Stimulated activated naive B cell treated with anti-CD40 and anti-IgM and Interleukin-4, amounts not matched to agents 10 μg/mL and 1 μg/mL and 100 μg/mL, for 72 hours (primary cell): ENCODE measurements at regions not wholly inside any gene's neighbourhood (a gene's known extent, or its start where the extent isn't known, plus 50 kb on each side); places are given as distances from the start of the nearest gene placed in this dataset.

Experiments used
- ATAC-seq, 2 donors: fragments of 150-1000 bp; cut with Tn5 transposase; replicated peaks; 2 replicates each; pipeline ENCODE4 v1.10.0; 2021; ENCODE audit warnings: moderate library complexity in 1 of 2
- DNase-seq: peaks from one replicate; pipeline ENCODE4 v3.0.0; 2021
- H3K27ac Mint-ChIP-seq: one replicate; pipeline ENCODE4 v1.8.0; 2022; ENCODE audit warnings: mild to moderate bottlenecking, mixed read lengths
- H3K27me3 Mint-ChIP-seq, 2 donors: one replicate each; pipeline ENCODE4 v1.8.0; 2022; ENCODE audit warnings: mixed read lengths in 2 of 2
- H3K36me3 Mint-ChIP-seq, 2 donors: one replicate each; pipeline ENCODE4 v1.8.0; 2022; ENCODE audit warnings: mixed read lengths in 2 of 2, mild to moderate bottlenecking in 1 of 2
- H3K4me1 Mint-ChIP-seq, 2 donors: one replicate each; pipeline ENCODE4 v1.8.0; 2022; ENCODE audit warnings: mixed read lengths in 2 of 2, mild to moderate bottlenecking in 1 of 2
- H3K4me3 Mint-ChIP-seq, 2 donors: one replicate each; pipeline ENCODE4 v1.8.0; 2022; ENCODE audit warnings: mild to moderate bottlenecking in 2 of 2, mixed read lengths in 2 of 2, moderate library complexity in 1 of 2
- H3K9me3 Mint-ChIP-seq, 2 donors: one replicate each; pipeline ENCODE4 v1.8.0; 2022; ENCODE audit warnings: mixed read lengths in 2 of 2, mild to moderate bottlenecking in 1 of 2

GRCh38 chr10:2471811-2472210, 595.5 kb upstream of the PFKP start:
- no peak for DNase-seq
- Mint-ChIP-seq H3K4me1 (peaks cover 0 to 2% of the 10 kb centered on the region in 2 donors), H3K4me3 (no peak overlapping the region)

GRCh38 chr10:2469802-2470201, 597.5 kb upstream of the PFKP start:
- DNase-seq (no peak), ATAC-seq (no peak)
- Mint-ChIP-seq H3K36me3 (peaks cover 0 to 3% of the 10 kb centered on the region in 2 donors), H3K27me3 (peaks cover 0 to 3% of the 10 kb centered on the region in 2 donors), H3K4me1 (no peaks in the 10 kb centered on the region), H3K4me3 (no peak overlapping the region), H3K27ac (no peak overlapping the region), H3K9me3 (peaks cover 15 to 18% of the 10 kb centered on the region in 2 donors)

More at GRCh38 chr10:2471811-2472210, 595.5 kb upstream of the PFKP start:
- Mint-ChIP-seq H3K27ac (no peak overlapping the region), H3K36me3 (peaks cover 0 to 3% of the 10 kb centered on the region in 2 donors), H3K27me3 (peaks cover 3 to 11% of the 10 kb centered on the region in 2 donors), H3K9me3 (peaks cover 14% of the 10 kb centered on the region in 2 donors)
- ATAC-seq: no peak

DNA sequence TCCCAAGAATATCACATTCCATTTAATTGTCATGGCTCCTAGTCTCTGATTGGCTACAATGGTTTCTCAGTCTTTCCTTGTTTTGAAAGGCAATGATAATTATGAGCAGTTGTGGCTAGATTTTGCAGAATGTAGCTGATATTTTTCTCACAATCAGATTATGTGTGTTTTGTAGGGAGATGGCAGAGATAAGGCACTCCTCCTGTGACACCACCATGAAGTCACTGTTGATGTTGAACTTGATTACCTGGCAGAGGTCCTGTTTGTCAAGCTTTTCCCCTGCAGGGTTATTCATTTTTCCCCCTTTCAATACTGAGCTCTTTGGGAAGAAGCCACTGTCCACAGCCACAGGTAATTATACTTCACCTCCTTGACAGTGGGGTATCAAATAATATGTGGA, 602.9 kb upstream of the PFKP start:
- H3K9me3 Mint-ChIP-seq: peaks cover 11 to 19% of the 10 kb centered on the region in 2 donors
- H3K27me3 Mint-ChIP-seq: peaks cover 3 to 8% of the 10 kb centered on the region in 2 donors
- H3K4me3 Mint-ChIP-seq: no peak overlapping the region
- no peak for DNase-seq
- H3K36me3 Mint-ChIP-seq: no peaks in the 10 kb centered on the region
- ATAC-seq: no peak
- H3K4me1 Mint-ChIP-seq: no peaks in the 10 kb centered on the region
- H3K27ac Mint-ChIP-seq: no peak overlapping the region

GRCh38 chr10:2463316-2463715, 604.0 kb upstream of the PFKP start:
- no peak for ATAC-seq
- H3K4me1 Mint-ChIP-seq: no peaks in the 10 kb centered on the region
- peaks cover 11 to 19% of the 10 kb centered on the region in 2 donors for H3K9me3 Mint-ChIP-seq
- no peak overlapping the region for H3K27ac Mint-ChIP-seq
- DNase-seq: no peak
- H3K36me3 Mint-ChIP-seq: no peaks in the 10 kb centered on the region
- H3K4me3 Mint-ChIP-seq: no peak overlapping the region
- H3K27me3 Mint-ChIP-seq: peaks cover 3 to 8% of the 10 kb centered on the region in 2 donors

- no peaks in the 10 kb centered on the region for H3K36me3 Mint-ChIP-seq
- H3K27ac Mint-ChIP-seq: no peak overlapping the region
- peaks cover 12 to 20% of the 10 kb centered on the region in 2 donors for H3K9me3 Mint-ChIP-seq
- no peak for ATAC-seq
- H3K4me1 Mint-ChIP-seq: no peaks in the 10 kb centered on the region
- H3K27me3 Mint-ChIP-seq: peaks cover 3 to 8% of the 10 kb centered on the region in 2 donors
- no peak for DNase-seq
- no peak overlapping the region for H3K4me3 Mint-ChIP-seq
Measured at GRCh38 chr10:2462581-2462980, 604.8 kb upstream of the PFKP start.

DNA sequence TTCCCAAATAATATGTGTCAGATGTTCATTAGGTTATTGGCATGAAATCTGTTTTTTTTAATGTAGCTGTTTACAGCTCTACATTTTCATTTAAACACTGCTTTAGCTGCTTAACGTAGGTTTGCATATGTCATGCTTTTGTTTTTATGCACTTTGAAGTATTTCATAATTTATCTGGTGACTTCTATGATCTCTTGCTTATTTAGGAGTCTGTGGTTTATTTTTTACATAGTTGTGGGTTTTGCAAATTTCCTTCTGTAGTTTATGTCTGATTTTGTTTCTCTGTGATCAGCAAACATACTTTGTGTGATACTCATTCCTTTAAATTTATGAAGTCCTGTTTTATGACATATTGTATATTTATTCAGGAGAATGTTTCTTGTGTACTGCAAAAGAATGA, 606.5 kb upstream of the PFKP start:
- peak overlapping the region; percentile 2 for H3K27ac Mint-ChIP-seq
- ATAC-seq: no peak
- H3K4me3 Mint-ChIP-seq: no peak overlapping the region
- H3K4me1 Mint-ChIP-seq: no peaks in the 10 kb centered on the region
- H3K9me3 Mint-ChIP-seq: peaks cover 11 to 21% of the 10 kb centered on the region in 2 donors
- peaks cover 0 to 8% of the 10 kb centered on the region in 2 donors for H3K27me3 Mint-ChIP-seq
- no peak for DNase-seq
- H3K36me3 Mint-ChIP-seq: no peaks in the 10 kb centered on the region

DNA sequence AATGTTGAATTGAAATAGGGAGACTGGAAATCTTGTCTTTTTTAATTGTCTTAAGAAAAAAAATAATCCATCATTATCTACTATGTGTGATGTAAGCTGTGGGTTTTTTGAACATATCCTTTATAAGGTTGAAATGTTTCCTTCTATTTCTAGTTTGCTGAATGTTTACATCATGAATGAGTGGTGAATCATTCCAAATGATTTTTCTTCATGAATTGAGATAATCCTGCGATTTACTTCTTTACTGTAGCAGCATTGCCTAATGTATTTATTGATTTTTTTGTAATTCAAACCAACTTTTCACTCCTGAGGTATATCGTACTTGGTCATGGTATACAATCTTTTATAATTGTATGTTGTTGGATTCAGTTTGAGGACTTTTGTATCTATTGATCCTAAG, 607.6 kb upstream of the PFKP start:
- no peak overlapping the region for H3K27ac Mint-ChIP-seq
- DNase-seq: no peak
- H3K36me3 Mint-ChIP-seq: no peaks in the 10 kb centered on the region
- peaks cover 7 to 15% of the 10 kb centered on the region in 2 donors for H3K9me3 Mint-ChIP-seq
- no peaks in the 10 kb centered on the region for H3K4me1 Mint-ChIP-seq
- no peak for ATAC-seq
- H3K27me3 Mint-ChIP-seq: peaks cover 0 to 8% of the 10 kb centered on the region in 2 donors
- no peak overlapping the region for H3K4me3 Mint-ChIP-seq

DNA sequence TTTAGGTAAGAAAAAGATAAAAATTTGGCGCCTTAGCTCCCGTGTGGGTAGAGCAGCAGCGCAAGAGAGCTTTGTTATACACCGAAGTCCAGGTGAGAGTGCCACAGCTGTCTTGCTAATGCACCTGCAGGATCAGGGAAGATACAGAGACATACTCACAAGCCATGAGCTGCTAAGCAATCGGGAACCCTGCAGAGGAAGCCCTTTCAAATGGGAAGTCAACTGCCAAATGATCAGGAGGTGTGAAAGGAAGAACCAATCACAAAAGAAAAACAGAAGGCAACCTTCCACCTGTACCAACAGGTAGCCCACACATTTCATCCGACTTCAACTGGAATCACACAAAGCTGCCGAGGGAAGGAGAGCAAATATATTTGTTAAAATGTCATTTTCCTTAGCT, 610.5 kb upstream of the PFKP start:
- Mint-ChIP-seq H3K4me1 (no peaks in the 10 kb centered on the region), H3K9me3 (peaks cover 7 to 14% of the 10 kb centered on the region in 2 donors), H3K4me3 (no peak overlapping the region), H3K27me3 (no peaks in the 10 kb centered on the region), H3K36me3 (no peaks in the 10 kb centered on the region), H3K27ac (no peak overlapping the region)
- ATAC-seq: no peak
- no peak for DNase-seq

DNA sequence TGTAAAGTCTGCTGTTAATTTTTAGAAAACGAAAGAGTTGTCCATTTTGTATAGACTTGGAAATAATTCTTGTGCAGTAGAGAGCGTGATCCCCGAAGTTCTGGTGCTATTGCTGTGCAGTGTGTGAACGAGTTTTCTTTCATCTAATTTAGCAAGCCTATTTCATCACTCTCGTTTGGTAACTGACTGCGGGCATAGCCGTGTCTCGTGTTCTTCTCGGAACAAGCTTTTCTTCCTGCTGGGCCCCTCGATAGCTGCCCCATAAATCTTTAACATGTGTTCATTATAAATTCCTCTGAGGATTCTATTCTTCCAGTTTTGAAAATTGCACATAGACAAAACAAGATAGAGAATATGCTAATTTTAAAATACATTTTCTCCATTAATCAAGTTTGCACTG, 622.0 kb upstream of the PFKP start:
- ATAC-seq: no peak
- H3K9me3 Mint-ChIP-seq: no peaks in the 10 kb centered on the region

GRCh38 chr10:2439983-2440382, 627.4 kb upstream of the PFKP start:
- Mint-ChIP-seq H3K9me3 (peaks cover 0 to 4% of the 10 kb centered on the region in 2 donors), H3K4me1 (no peaks in the 10 kb centered on the region), H3K27me3 (peaks cover 0 to 5% of the 10 kb centered on the region in 2 donors), H3K27ac (no peak overlapping the region), H3K36me3 (no peaks in the 10 kb centered on the region), H3K4me3 (no peak overlapping the region)
- DNase-seq (no peak), ATAC-seq (no peak)

More for the DNA sequence above, 622.0 kb upstream of the PFKP start:
- Mint-ChIP-seq H3K27ac (no peak overlapping the region), H3K4me1 (no peaks in the 10 kb centered on the region), H3K27me3 (peaks cover 0 to 5% of the 10 kb centered on the region in 2 donors), H3K36me3 (no peaks in the 10 kb centered on the region), H3K4me3 (no peak overlapping the region)
- no peak for DNase-seq

- peaks cover 0 to 5% of the 10 kb centered on the region in 2 donors for H3K27me3 Mint-ChIP-seq
- ATAC-seq (no peak), DNase-seq (no peak)
- H3K9me3 Mint-ChIP-seq: peaks cover 2 to 5% of the 10 kb centered on the region in 2 donors
- no peak overlapping the region for H3K27ac Mint-ChIP-seq
- no peak overlapping the region for H3K4me3 Mint-ChIP-seq
- H3K36me3 Mint-ChIP-seq: no peaks in the 10 kb centered on the region
- H3K4me1 Mint-ChIP-seq: no peaks in the 10 kb centered on the region
Measured at GRCh38 chr10:2439000-2439399, 628.3 kb upstream of the PFKP start.

- no peaks in the 10 kb centered on the region for H3K36me3 Mint-ChIP-seq
- H3K4me3 Mint-ChIP-seq: no peak overlapping the region
- H3K4me1 Mint-ChIP-seq: no peaks in the 10 kb centered on the region
- ATAC-seq (no peak), DNase-seq (no peak)
- H3K27me3 Mint-ChIP-seq: peaks cover 0 to 5% of the 10 kb centered on the region in 2 donors
- peaks cover 2 to 5% of the 10 kb centered on the region in 2 donors for H3K9me3 Mint-ChIP-seq
- no peak overlapping the region for H3K27ac Mint-ChIP-seq
Measured at GRCh38 chr10:2438248-2438939, 629.0 kb upstream of the PFKP start.

DNA sequence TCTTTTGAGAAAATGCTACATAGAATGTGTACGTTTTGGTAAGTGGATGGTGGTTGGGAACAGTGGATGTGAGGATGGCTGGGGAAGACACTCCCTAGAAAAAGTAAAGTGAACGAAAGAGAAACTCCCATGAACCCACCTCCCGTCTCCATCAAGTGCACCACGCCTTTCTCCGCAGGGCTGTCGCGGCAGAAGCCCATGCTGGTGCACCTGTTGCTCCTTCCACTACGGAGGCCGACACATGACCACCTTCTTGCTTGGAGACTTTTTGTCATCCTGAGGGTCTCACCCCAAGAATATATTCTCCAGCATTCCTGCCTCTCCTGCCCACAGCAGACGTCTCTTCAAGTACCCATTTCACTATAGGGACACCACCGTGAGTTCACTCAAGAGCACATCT, 630.4 kb upstream of the PFKP start:
- DNase-seq: no peak
- no peaks in the 10 kb centered on the region for H3K4me1 Mint-ChIP-seq
- peaks cover 2 to 5% of the 10 kb centered on the region in 2 donors for H3K9me3 Mint-ChIP-seq
- H3K4me3 Mint-ChIP-seq: no peak overlapping the region
- peaks cover 0 to 5% of the 10 kb centered on the region in 2 donors for H3K27me3 Mint-ChIP-seq
- H3K27ac Mint-ChIP-seq: no peak overlapping the region
- no peak for ATAC-seq
- no peaks in the 10 kb centered on the region for H3K36me3 Mint-ChIP-seq

- H3K9me3 Mint-ChIP-seq: peaks cover 2 to 9% of the 10 kb centered on the region in 2 donors
- no peak for DNase-seq
- no peak overlapping the region for H3K4me3 Mint-ChIP-seq
- H3K4me1 Mint-ChIP-seq: no peaks in the 10 kb centered on the region
- H3K36me3 Mint-ChIP-seq: no peaks in the 10 kb centered on the region
- peaks cover 0 to 4% of the 10 kb centered on the region in 2 donors for H3K27me3 Mint-ChIP-seq
- no peak overlapping the region for H3K27ac Mint-ChIP-seq
- ATAC-seq: no peak
Measured at GRCh38 chr10:2431961-2432360, 635.4 kb upstream of the PFKP start.

GRCh38 chr10:2427412-2427811, 639.9 kb upstream of the PFKP start:
- Mint-ChIP-seq H3K4me3 (no peak overlapping the region), H3K27me3 (peaks cover 5 to 11% of the 10 kb centered on the region in 2 donors), H3K4me1 (no peaks in the 10 kb centered on the region), H3K36me3 (no peaks in the 10 kb centered on the region), H3K9me3 (peaks cover 0 to 4% of the 10 kb centered on the region in 2 donors), H3K27ac (no peak overlapping the region)
- DNase-seq: no peak
- ATAC-seq: no peak
